Hepatocyte (in vitro differentiated cells): ENCODE measurements at regions not wholly inside any gene's neighbourhood (a gene's known extent, or its start where the extent isn't known, plus 50 kb on each side); places are given as distances from the start of the nearest gene placed in this dataset.

Experiments used
- DNase-seq: peaks from one replicate; pipeline ENCODE4 v3.0.0-alpha.2; 2016; ENCODE audit warnings: low spot score
- H2AFZ ChIP-seq: fragments of 200-600 bp; sonication (generic); 2 replicates; pipeline ENCODE4 v1.6.0; 2016; ENCODE audit warnings: antibody characterized with exemption, mild to moderate bottlenecking
- H3K27ac ChIP-seq: fragments of 200-600 bp; sonication (generic); 2 replicates; pipeline ENCODE4 v1.5.1; 2016; ENCODE audit warnings: mild to moderate bottlenecking
- H3K27me3 ChIP-seq: fragments of 200-600 bp; sonication (generic); 2 replicates; pipeline ENCODE4 v1.6.1; 2016
- H3K36me3 ChIP-seq: fragments of 200-600 bp; sonication (generic); replicated peaks from 2 replicates; pipeline ENCODE4 v1.5.1; 2016; ENCODE audit warnings: low read depth; ENCODE audit not compliant: insufficient read depth
- H3K4me1 ChIP-seq: fragments of 200-600 bp; sonication (generic); 2 replicates; pipeline ENCODE4 v1.5.1; 2016; ENCODE audit warnings: mild to moderate bottlenecking, moderate library complexity; ENCODE audit not compliant: insufficient read depth
- H3K4me2 ChIP-seq: fragments of 200-600 bp; sonication (generic); 2 replicates; pipeline ENCODE4 v1.6.0; 2016
- H3K4me3 ChIP-seq: fragments of 200-600 bp; sonication (generic); 2 replicates; pipeline ENCODE4 v1.5.1; 2016; ENCODE audit warnings: mild to moderate bottlenecking
- H3K79me2 ChIP-seq: fragments of 200-600 bp; sonication (generic); 2 replicates; pipeline ENCODE4 v1.6.0; 2017; ENCODE audit warnings: mild to moderate bottlenecking
- H3K9me2 ChIP-seq: fragments of 200-600 bp; sonication (generic); replicated peaks from 2 replicates; pipeline ENCODE4 v1.6.0; 2017; ENCODE audit warnings: mild to moderate bottlenecking; ENCODE audit not compliant: insufficient read depth
- H3K9me3 ChIP-seq: fragments of 200-600 bp; sonication (generic); 2 replicates; pipeline ENCODE4 v1.5.1; 2016; ENCODE audit warnings: low read depth, mild to moderate bottlenecking
- H4K20me1 ChIP-seq: fragments of 200-600 bp; sonication (generic); 2 replicates; pipeline ENCODE4 v1.6.0; 2016; ENCODE audit warnings: mild to moderate bottlenecking; ENCODE audit not compliant: insufficient read depth, poor library complexity, severe bottlenecking
- EZH2 ChIP-seq: fragments of 200-600 bp; sonication (generic); IDR thresholded peaks from 2 replicates; pipeline ENCODE4 v1.6.1; 2016; ENCODE audit warnings: antibody characterized with exemption, mild to moderate bottlenecking, borderline replicate concordance
- EZH2phosphoT487 ChIP-seq: fragments of 200-600 bp; sonication (generic); IDR thresholded peaks from one replicate; pipeline ENCODE4 v1.6.1; 2018; ENCODE audit warnings: antibody characterized with exemption, mild to moderate bottlenecking, low read depth, moderate library complexity; ENCODE audit not compliant: unreplicated experiment, severe bottlenecking
- WGBS: methylation state at CpG from one replicate; pipeline ENCODE4 v1.1.6; 2016; ENCODE audit warnings: low lambda C conversion rate; ENCODE audit errors: missing lambda C conversion rate; 5-methylcytosine and 5-hydroxymethylcytosine counted together
- TF ChIP-seq, protein P1 (sequence below): fragments of 200-600 bp; sonication (generic); IDR thresholded peaks from 2 replicates; pipeline ENCODE4 v1.5.1; 2016; ENCODE audit warnings: antibody characterized with exemption, mild to moderate bottlenecking; ENCODE audit not compliant: poor library complexity

DNA sequence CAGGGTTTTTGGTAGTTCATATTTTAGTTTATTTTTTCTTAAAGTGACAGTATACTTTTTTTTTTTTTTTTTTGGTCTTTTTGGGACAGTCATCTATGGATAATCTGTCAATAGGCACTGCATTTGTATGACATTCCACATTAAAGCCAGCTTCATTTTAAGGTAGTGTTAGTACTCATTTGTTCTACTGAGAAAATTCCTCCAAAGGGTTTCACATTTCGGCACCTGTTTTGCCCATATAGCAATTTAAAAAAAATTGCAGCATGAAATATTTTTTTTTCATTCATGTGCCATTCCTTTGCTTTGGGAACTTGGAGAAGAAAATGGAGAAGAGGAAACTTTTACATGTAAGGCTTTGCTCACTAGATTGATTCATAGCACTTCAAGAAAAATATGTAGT lies 276.3 kb upstream of the TCF4 start:
- 0% methylated on average over 1 of the region's 1 CpG for WGBS
- no peaks in the 10 kb centered on the region for H4K20me1 ChIP-seq

DNA sequence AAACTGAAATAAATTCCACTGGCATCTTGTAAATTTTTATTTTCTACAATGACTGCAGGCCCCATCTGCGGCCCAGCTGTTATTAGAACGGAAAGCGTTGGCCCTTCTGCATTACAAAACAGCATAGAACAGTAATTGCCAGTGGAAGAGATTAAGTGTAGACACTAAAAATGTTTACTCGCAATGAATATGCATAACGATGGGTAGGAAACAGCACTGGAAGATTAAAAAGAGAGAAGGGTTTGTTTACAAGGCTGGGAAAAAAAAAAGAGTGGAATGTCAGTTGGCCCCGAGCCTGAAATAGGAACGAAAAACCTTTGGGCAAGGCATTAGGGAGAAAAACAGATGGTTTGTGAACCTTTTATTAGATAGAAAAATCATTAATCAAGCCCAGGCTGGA lies 275.9 kb upstream of the TCF4 start:
- Histone ChIP-seq H2AFZ (no peak overlapping the region), H3K27ac (no peak overlapping the region), H3K4me3 (no peak overlapping the region), H3K4me1 (no peaks in the 10 kb centered on the region), H3K36me3 (no peaks in the 10 kb centered on the region), H3K9me2 (no peaks in the 10 kb centered on the region), H3K27me3 (no peaks in the 10 kb centered on the region), H4K20me1 (no peaks in the 10 kb centered on the region), H3K79me2 (no peaks in the 10 kb centered on the region), H3K4me2 (peak overlapping the region; percentile 69), H3K9me3 (no peaks in the 10 kb centered on the region)
- TF ChIP-seq EZH2 = no peak
- no peak for TF ChIP-seq EZH2phosphoT487
- TF ChIP-seq, protein P1, sequence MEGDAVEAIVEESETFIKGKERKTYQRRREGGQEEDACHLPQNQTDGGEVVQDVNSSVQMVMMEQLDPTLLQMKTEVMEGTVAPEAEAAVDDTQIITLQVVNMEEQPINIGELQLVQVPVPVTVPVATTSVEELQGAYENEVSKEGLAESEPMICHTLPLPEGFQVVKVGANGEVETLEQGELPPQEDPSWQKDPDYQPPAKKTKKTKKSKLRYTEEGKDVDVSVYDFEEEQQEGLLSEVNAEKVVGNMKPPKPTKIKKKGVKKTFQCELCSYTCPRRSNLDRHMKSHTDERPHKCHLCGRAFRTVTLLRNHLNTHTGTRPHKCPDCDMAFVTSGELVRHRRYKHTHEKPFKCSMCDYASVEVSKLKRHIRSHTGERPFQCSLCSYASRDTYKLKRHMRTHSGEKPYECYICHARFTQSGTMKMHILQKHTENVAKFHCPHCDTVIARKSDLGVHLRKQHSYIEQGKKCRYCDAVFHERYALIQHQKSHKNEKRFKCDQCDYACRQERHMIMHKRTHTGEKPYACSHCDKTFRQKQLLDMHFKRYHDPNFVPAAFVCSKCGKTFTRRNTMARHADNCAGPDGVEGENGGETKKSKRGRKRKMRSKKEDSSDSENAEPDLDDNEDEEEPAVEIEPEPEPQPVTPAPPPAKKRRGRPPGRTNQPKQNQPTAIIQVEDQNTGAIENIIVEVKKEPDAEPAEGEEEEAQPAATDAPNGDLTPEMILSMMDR = no peak
- WGBS = 44% methylated on average over 7 of the region's 7 CpGs
- peak; percentile 21 for DNase-seq

More for the DNA sequence above, 276.3 kb upstream of the TCF4 start:
- Histone ChIP-seq H3K27me3 (no peaks in the 10 kb centered on the region), H3K36me3 (no peaks in the 10 kb centered on the region), H3K79me2 (no peaks in the 10 kb centered on the region), H2AFZ (no peak overlapping the region), H3K4me2 (peak overlapping the region; percentile 69), H3K4me1 (no peaks in the 10 kb centered on the region), H3K27ac (no peak overlapping the region), H3K4me3 (no peak overlapping the region), H3K9me2 (no peaks in the 10 kb centered on the region), H3K9me3 (no peaks in the 10 kb centered on the region)
- TF ChIP-seq, protein P1 = no peak
- no peak for TF ChIP-seq EZH2phosphoT487
- TF ChIP-seq EZH2 = no peak
- DNase-seq = no peak

DNA sequence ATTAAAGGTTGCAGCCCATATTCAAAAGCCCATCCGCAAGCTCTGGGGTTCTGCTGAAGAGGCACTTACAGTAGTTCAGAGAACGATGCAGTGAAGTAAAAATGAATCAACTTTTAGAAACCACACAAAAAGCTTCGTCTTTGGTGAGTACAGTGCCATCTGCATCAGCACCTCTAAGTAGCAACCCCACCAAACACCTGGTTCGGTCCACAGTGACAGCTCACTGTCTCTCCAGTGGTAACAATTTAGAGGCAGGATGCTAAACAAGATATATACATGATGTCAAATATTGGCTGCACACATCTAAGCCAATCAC lies 275.4 kb upstream of the TCF4 start:
- DNase-seq = no peak
- Histone ChIP-seq H3K79me2 (no peaks in the 10 kb centered on the region), H4K20me1 (no peaks in the 10 kb centered on the region), H3K4me1 (no peaks in the 10 kb centered on the region), H3K36me3 (no peaks in the 10 kb centered on the region), H3K27me3 (no peaks in the 10 kb centered on the region), H3K9me3 (no peaks in the 10 kb centered on the region), H3K4me3 (no peak overlapping the region), H3K9me2 (no peaks in the 10 kb centered on the region), H3K27ac (no peak overlapping the region), H2AFZ (no peak overlapping the region), H3K4me2 (peak overlapping the region; percentile 69)
- TF ChIP-seq EZH2 (no peak), EZH2phosphoT487 (no peak)
- TF ChIP-seq, protein P1 = no peak
- 52% methylated on average over 4 of the region's 4 CpGs for WGBS

DNA sequence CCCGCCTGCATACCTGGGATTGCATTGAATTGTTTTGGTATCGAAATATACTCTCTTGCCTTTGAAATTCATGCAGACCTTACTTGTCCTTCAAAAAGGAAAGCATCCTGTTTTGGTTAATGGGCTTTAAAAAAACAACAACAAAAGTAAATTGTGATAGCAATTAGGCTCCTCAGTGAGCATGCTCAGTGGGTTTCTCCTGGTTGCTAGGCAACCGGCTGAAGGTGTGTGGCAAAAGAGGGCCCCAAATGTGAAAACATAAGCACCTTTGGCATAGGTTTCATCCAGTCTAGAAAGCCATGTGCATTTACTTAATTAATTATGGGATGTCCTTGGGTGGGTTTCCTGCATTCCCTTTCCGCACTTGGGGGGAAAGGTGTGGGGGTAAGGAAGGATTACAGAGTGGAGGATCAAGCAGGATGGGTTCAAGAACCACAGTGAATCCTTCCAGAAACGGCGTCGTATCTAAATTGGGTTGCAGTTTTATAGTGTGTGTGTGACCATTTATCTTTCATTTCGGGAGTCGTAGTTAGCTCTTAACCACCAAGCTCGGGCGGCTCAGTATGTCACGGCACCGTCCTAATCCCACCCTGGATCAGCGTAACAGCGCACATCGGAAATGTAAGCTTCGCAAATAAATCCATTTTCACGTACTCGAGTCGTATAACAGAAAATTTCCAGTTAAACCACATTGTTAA lies 274.9 kb upstream of the TCF4 start:
- DNase-seq = no peak
- peak overlapping the region; percentile 69 for H3K4me2 ChIP-seq
- H3K4me3 ChIP-seq = no peak overlapping the region
- H3K9me2 ChIP-seq = no peaks in the 10 kb centered on the region
- no peaks in the 10 kb centered on the region for H3K36me3 ChIP-seq
- H2AFZ ChIP-seq = no peak overlapping the region
- H3K4me1 ChIP-seq = no peaks in the 10 kb centered on the region
- H4K20me1 ChIP-seq = no peaks in the 10 kb centered on the region
- no peaks in the 10 kb centered on the region for H3K79me2 ChIP-seq
- TF ChIP-seq EZH2 (no peak), EZH2phosphoT487 (no peak)
- TF ChIP-seq, protein P1 = no peak
- H3K27ac ChIP-seq = no peak overlapping the region
- no peaks in the 10 kb centered on the region for H3K27me3 ChIP-seq
- WGBS = 61% methylated on average over 20 of the region's 20 CpGs
- no peaks in the 10 kb centered on the region for H3K9me3 ChIP-seq
